ENCODE measurements at regions not wholly inside any gene's neighbourhood (a gene's known extent, or its start where the extent isn't known, plus 50 kb on each side); places are given as distances from the start of the nearest gene placed in this dataset.

DNA sequence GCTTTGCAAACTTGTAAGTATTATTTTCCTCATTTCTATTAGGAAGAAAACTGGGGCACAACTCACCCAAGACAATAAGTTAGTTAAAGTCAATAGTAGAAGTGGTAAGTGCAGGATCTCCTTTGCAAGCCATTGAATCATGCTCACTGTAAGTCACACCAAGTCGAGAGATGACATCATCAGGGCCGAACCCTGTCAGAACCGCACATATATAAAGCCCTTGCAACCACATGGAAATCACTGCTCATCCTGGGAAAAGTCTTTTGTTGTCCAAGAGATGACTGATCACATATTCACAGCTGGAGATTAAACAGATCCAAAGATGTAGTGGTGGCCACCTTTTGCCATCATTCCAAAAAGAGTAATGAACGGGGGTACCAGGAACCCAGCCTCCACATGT is 484.8 kb upstream of the ID2 start:
- DNase-seq (ENCODE audit: low spot score) = no peak

DNA sequence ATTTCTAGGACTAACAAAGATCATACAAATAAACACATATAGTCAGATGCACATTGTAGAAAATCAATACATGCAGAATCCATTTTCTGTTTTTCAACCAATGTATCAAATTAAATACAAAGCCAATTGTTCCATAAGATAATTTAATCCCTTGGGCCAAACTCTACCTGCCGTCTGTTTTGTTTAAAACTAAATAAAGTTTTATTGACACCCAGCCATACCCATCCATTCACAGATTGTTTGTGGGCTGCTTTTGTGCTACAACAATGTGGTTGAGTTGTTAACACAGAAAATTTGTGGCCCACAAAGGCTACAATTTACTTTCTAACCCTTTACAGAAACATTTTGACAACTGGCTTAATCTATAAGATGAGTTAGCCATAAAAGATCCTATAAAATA is 484.0 kb upstream of the ID2 start:
- DNase-seq (ENCODE audit: low spot score) = no peak

DNA sequence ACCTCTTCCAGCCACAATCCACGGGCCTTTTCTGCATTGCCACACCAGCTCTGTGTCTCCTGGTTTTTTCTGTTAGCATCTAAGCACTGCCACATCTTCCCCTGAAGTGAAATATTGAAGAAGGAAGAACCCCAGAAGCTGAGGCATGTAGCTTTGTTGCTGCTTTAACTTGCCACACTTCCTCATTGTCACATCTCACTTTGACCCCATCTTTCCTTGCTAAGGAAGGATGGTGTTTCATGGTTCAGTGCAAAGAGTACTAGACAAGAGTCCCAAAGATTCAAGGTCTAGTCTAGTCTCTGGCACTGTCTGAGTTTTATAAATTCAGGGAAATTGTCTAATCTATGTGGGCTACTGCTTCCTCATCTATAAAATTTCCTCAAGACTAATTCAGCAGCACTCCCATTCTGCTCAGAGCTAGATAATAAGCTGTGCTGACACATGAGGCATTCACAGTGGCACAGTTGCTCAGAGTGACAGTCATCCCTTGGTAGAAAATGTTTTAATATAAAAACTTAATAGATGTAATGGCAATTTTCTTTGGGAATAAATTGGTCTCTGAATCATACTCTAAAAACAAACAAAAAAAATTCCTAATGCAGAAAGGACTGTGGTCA is 483.0 kb upstream of the ID2 start:
- no peak for DNase-seq (ENCODE audit: low spot score)

DNA sequence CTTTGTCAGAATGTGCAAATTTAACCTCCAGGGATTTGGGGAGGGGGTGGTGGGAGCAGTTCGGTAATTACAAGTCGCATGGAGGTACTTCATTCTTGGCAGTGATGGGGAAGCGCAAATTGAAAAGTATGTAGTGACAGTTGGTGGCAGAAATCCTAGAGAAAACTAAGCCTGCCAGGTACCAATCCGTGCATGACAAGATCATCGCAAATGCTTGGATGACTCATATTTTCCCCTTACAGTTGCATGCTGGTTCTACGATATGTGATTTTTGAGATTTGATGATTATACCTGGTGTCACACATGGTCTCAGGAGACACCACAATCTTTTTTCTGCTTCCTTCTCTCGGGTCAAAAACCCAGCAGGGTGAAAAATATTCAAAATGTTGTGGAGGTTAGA is 479.7 kb upstream of the ID2 start:
- DNase-seq (ENCODE audit: low spot score) = peak; percentile 4

DNA sequence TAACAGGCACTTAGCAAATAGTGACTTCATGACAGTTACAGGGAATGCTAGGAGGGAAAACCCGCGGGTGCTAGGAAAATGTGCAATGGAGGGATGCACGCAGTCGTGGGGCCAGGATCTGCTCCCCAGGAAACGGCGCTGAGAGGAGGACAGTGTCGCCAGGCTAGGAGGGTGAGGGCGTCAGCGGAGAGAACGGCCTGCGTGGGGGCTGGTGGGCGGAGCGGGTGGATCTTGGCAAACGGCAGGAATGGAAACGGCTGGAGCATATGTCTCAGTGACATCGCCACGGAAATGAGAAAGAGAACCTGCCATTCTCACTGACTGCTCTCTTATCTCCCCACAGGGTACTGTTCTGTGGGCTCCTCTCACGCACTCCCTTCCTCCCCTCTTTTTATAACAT is 478.5 kb upstream of the ID2 start:
- DNase-seq (ENCODE audit: low spot score) = no peak

DNA sequence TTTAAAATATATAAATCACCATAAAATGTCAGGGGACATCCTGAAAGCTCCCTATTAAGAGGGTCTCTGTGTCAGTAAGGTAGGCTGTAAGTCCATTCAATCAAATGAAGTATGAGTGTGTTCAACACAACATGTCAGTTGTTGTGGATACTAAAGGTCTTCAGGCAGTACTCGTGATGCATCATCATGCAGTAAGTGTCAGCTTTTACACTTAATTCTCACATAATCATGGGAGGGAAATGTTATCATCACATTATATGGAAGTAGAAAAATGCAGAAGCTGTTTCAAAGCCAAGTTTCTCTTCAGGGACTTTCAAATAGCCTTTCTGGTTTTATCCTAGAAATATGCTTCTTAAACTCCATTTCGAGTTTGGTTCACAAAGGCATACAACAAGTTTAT is 477.1 kb upstream of the ID2 start:
- no peak for DNase-seq (ENCODE audit: low spot score)

DNA sequence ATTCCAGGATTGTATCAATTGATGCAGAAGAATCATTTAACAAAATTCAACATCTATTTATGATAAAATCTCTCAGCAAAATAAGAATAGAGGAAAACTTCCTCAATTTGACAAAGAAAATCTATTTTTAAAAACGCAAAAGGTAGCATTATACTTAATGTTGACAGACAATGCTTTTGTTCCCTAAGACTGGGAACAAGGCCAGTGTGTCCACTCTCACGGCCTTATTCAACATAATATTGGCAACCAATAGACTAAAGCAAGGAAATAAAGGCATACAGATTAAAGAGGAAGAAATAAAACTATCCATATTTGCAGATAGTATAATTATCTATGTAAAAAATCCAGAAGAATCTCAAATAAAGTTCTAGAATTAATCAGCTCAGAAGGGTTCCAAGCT is 472.4 kb upstream of the ID2 start:
- DNase-seq (ENCODE audit: low spot score) = no peak

DNA sequence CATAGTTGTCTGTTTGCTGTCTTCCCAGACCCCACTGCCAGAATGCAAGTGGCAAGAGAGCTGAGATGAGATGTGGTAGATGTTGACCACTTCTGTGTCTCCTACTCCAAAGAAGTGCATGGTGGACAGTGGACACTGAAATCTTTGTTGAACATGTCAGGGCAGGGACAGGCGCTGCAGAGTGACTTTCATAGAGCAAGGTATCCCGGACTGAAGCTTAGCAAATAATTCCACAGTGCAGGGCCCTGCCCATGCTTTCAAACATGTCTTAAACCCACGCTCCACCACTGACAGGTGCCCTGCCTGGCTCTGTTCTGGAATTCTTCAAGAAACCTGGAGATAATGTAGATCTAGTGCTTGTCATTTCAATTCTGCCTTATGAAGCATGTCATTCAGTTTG is 470.5 kb upstream of the ID2 start:
- DNase-seq (ENCODE audit: low spot score) = no peak

DNA sequence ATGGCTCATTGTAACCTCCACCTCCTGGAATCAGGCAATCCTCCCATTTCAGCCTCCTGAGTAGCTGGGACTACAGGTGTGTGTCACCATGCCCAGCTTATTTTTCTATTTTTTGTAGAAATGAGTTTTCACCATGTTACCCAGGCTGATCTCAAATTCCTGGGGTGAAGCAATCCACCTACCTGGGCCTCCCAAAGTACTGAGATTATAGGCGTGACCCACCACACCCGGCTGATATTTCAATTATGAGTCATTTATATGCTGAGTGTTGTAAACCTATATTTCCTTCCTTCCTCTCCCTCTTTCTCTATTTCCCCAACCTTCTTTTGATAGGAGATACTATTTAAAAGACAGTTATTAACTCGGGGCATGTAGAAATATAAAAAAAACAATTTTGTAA is 469.6 kb upstream of the ID2 start:
- no peak for DNase-seq (ENCODE audit: low spot score)

DNA sequence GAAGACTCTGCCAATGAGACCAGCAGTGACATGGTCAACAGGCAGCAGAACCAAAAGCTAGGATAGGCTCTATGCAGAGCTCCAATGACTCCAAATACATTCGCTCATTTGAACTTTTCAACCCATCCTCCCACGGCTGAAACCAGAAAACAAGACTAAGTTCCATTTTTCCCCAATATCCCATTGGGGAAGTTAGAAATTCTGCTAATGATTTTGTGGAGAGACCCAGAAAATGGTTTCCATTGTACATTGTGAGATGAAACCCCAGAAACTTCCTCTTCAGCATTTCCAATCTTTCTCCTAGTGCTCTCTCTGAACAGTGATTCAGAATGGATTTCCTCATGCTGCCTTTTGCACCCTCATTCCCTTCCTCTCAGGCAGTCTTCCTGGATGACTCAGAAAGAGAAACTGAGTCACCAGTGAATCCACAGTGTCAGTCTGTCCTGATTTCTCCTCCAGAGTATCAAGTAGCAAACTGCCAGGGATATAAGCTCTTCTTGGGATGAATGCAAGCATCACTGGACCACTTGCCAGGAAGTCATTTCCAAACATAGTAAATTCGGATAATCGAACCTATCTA is 467.7 kb upstream of the ID2 start:
- no peak for DNase-seq (ENCODE audit: low spot score)

DNA sequence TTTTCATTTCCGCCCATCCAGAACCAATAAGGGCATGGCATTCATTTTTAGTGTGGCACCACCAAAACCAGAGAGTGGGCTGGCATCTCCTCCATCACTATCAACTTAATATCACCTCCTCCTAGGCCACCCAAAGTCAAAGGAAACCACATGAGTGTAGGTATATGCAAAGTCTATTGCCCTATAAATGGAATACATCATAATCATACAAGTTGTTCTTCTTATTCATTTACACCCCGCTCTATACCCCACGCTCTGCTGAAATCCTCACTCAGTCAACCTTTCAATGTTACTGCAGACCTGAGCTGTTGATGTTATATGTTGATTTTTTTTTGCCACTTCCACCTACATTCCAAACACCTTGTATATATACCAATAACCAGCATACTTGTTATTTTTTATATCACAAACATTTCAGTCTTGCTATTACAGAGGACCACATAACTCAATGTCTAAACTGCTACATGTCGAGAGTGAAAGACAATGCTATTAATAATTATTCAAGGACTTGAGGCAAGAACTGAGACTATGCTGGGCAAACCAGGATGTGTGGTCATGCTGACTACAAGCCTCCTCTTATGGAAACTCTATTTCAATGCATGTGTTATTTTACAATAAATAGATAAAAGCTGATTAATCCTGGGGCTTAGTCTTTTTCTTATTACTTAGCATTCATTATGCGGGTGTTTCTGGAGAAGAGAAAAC is 466.5 kb upstream of the ID2 start:
- no peak for DNase-seq (ENCODE audit: low spot score)

DNA sequence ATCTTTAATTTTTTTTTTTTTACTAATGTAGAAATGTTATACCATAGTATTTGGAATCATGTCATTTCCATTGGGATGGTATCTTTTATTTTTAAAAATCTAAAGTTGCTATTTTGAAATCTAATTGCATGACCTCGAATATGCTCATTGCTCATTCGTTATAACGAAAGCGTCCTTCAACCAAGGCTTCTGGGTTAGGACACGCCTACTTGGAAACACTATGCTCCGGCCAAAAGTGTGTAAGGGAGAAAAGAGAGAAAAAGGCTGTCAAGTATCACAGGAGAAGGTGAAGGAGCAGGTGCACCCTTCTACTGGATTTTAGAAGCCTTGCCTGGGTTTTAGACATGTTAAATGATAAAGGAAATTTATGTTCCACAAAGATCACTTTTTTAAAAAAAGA is 465.9 kb upstream of the ID2 start:
- DNase-seq (ENCODE audit: low spot score) = no peak

DNA sequence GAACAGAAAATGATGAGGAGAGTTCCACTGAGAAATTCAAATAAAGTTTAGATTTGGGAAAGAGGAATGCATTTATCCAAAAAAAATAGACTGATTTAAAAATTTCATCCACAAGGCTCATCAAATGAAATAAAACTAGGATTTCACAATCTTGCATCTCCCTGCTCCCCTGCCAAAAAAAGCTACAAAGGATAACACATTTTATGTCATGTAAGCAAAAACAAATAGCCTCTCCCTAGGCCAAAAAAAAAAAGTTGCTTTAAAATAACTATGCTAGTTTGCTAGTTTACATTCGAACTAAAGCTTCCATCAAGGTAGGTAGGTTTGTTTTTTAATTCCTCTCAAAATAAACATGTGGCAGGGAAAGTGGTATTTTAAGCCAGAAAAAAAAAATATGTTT is 465.5 kb upstream of the ID2 start:
- no peak for DNase-seq (ENCODE audit: low spot score)

DNA sequence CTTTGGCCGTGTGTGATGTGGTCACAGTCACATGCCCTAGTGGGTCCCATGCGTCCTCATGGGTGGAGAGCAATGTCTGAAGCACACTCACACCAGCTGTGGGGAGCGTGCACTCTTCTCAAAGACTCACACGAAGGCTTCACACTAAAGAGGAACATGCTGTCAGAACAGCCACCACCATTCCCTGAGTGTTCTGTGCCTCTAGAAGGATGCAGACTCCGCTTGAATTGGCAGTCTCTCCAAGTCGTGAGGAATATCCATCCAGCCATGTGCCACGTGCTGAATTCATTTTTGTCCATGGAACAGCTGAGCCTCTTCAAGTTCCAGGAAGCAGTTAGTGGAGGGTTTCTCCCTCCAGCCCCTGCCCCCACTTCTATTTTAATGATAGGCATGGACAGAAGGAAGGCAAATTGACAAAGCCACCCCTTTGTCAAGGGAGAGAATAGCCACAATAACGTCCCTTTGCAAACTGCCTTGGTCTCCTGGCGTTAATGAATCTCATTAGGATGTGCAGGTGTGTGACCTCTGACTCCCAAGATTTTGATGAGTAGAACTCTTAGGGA is 464.3 kb upstream of the ID2 start:
- DNase-seq (ENCODE audit: low spot score) = no peak

DNA sequence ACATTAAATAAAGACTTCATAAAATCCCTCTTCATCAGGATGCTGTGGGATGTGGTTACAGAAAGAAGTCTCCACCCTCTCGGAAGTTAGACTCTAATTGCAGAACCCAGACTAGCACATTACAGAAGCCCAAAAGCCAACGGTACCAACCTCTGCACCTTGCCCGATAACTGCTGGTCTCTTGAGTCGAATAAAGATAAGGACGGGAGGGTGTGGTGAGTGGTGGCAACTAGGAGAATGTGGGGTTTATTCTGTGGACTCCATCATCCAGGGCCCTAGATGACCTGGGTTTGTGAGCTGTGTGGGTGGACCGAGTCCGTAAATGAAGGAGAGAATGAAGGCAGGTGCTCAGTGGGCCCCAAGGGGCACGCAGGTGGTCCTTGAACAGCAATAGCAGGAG is 462.8 kb upstream of the ID2 start:
- no peak for DNase-seq (ENCODE audit: low spot score)

DNA sequence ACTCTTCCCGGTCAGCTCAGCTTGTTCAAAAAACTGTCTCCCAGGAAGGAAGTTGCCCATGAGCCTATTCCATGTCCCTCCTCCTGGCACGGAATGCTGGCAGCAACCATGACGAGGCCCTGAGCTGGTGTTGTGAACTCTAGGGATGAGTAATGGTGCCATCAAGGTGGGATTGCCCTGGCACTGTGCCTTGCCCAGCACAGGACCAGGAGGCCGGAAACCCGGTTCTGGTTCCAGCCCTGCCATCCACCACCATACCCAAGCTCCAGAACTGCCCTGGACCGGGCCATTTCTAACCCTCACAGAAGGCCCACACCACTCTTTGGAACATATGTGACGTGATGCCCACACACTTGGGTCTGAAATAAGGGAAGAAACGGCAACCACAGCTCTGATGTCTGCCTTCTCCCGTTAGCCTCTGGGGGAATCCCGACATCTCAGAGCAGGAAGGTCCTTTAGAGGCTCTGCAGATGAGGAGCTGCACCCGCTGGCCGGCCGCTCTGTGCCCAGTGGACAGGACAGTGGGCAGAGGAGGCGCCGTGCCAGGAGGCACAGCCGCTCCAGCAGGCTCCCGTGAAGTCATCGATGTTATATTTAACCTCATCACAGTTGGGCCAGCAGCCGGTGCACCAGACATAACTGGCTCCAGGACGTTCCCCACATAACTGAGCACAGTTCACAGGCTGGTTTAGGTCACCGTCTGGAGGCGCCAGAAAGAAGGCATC is 462.1 kb upstream of the ID2 start:
- no peak for DNase-seq (ENCODE audit: low spot score)

DNA sequence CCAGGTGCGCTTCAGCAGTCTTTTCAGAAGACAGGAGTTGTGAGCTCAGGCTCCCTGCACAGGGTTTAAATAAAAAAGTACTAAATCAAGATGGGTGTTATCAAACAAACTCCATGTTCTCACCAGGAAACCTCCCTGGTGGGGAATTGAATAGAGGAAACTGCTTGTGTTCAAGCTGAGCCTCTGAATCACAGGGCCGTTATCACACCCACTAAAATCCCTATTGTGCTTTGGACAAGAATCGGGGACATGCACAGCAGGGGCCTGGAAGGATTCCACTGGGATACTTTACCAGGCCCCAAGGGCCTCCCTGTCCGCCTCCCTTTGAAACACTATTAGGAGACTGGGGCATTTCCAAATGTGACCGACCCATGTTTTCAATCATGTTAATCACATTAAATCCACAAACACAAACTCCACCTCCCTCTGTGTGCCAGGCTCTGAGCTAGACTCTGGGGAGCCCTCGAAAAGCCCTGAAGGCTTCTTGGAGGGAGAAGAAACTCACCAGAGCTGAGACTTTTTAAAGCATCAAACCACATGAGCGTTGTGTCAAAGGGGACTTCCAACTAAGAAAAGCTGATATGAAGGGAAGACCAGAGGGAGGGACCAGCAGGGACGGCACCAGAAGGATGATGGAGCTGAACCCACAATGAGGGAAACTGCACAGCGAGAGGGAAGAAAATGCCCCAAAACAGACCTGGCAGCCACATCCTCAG is 458.7 kb upstream of the ID2 start:
- DNase-seq (ENCODE audit: low spot score) = no peak

DNA sequence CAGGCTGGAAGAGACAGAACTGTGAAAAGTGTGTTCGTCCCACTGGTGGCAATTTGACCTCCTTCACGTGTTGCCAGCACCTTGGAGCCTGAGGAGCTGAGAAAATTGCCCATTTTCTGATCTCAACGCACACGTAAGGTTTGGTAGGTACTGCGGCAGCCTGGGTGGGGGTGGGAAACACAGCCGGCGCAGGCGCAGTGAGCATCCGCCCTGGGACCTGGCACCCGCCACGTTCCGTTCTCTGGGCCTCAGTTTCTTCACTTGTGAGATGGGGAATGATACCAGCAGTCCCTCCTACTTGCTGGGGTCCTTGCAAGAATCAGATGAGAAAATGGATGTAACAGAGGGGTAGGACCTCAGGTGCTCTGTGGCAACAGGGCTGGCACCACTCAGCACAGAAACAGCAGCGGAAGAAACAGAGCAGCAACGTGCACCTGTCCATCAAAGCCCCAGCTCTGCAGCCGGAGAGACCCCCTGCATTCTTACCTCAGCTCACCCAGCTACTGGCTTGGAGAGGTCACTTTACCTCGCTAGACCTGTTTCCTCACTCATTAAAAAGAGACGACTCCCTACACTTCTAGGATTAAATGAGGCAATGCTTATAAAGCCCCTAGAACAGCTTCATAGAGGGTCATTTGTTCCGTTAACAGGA is 458.0 kb upstream of the ID2 start:
- no peak for DNase-seq (ENCODE audit: low spot score)

DNA sequence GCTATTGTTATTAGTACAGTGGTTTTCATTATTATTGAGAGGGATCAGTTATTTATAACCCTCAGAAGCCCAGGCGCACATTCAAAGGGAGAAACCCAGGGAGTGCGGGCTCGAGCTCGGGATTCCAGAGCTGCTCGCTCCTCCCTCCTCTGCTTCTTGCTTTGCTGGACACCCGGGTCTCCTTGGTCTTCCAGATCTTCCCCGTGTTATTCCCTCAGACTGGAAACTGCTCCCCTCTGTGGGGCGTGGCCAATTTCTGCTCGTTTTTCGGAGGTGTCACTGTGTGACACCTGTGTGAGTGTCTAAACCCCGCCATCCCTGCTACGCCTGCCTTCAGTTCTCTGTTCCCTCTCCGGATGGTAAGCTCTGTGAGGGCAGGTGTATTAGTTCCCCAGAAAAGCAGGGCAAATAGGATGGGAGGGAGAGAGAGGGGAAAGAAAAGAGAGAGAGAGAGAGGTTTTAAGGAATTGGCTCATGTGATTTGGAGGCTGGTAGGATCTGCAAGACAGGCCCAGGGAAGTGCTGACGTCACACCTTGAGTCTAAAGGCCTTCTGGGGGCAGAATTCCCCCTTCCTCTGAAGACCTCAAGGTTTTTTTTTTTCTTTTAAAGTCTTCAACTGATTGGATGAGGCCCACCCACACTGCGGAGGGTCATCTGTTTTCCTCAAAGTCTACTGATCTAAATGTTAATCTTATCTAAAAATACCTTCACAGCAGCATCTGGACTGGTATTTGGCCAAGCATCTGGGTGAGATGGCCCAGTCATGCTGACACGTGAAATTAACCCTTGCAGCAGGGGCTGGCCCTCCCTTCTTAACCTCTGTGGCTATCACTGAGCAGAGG is 457.3 kb upstream of the ID2 start:
- DNase-seq (ENCODE audit: low spot score) = no peak

DNA sequence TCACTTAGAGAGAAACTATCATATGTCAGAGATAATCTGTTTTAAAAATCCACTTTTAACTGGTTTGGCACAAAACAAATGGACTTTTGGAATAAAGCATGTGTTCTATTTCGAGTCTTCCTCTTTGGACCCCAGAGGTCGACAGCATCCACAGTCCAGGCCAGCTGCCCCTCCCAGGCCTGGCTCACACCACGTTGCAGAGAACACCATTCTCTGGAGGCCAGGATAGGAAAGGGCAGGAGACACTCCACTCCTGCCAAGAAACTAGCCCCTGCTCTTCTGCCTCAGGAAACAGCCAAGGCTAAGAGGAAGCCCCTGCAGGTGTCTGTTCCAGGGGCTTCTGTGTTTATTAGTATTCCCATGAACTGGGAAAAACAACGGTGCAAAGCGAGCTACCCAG is 456.6 kb upstream of the ID2 start:
- DNase-seq (ENCODE audit: low spot score) = no peak

DNA sequence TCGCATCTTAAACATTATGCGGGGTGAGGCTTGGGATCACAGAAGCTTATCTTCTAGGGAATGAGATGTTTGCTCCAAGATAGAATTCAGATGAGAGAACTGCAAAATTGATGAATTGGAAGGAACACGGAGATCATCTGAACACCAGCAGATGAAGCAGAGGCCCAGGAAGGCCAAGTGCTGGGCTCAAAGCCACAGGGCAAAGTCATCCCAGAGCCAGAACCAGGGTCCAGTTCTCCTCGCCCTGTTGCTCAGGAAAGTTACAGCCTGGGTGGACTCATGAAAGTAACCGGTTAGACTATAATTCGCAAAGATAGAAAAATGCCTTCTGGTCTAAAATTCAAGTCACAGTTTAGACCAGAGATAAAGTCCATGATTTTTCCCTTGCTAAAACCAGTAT is 456.1 kb upstream of the ID2 start:
- DNase-seq (ENCODE audit: low spot score) = no peak

Data from putamen (tissue), 1 donor.